ENCODE measurements at regions not wholly inside any gene's neighbourhood (a gene's known extent, or its start where the extent isn't known, plus 50 kb on each side); places are given as distances from the start of the nearest gene placed in this dataset.

GRCh38 chr13:80235166-80235966, 105.6 kb downstream of the SPRY2 start:
- H3K27ac ChIP-seq (ENCODE audit: low read depth in 1 of 2, low read length in 2 of 2) = no peak overlapping the region
- ATAC-seq (ENCODE audit: poor library complexity) (no peak), DNase-seq (peak in 1 of 14 experiments; percentile 6)
- H3K36me3 ChIP-seq (ENCODE audit: insufficient read depth, low read length) = no peaks in the 10 kb centered on the region
- no peaks in the 10 kb centered on the region for H3K27me3 Mint-ChIP-seq
- no peaks in the 10 kb centered on the region for H3K4me1 ChIP-seq (ENCODE audit: insufficient read depth, low read length)
- H3K4me3 ChIP-seq (ENCODE audit: low read length) = no peak overlapping the region
- no peaks in the 10 kb centered on the region for H3K4me1 Mint-ChIP-seq (ENCODE audit: low read depth)
- H3K9me3 Mint-ChIP-seq = no peaks in the 10 kb centered on the region
- H3K27ac Mint-ChIP-seq = no peak overlapping the region
- ChIA-PET POLR2A (no interaction called here), CTCF (no interaction called here)
- no peaks in the 10 kb centered on the region for H3K36me3 Mint-ChIP-seq (ENCODE audit: low read depth)
- H3K4me3 Mint-ChIP-seq = no peak overlapping the region
- peaks cover 0 to 3% of the 10 kb centered on the region in 2 experiments for H3K9me3 ChIP-seq (ENCODE audit: control insufficient read depth in 1 of 2, insufficient read depth in 1 of 2, low read length in 2 of 2)
- no peaks in the 10 kb centered on the region for H3K27me3 ChIP-seq (ENCODE audit: control insufficient read depth in 1 of 2, insufficient read depth in 2 of 2, low read length in 2 of 2)
- no peak for TF ChIP-seq CTCF (IDR thresholded peaks at IDR 0.05)
- intact Hi-C loops (cut with DNase I, micrococcal nuclease) = no loop called here

- DNase-seq (no peak), ATAC-seq (ENCODE audit: poor library complexity) (no peak)
- intact Hi-C loops (cut with DNase I, micrococcal nuclease) = no loop called here
- no peak overlapping the region for H3K4me3 Mint-ChIP-seq
- Histone ChIP-seq H3K9me3 (ENCODE audit: control insufficient read depth in 1 of 2, insufficient read depth in 1 of 2, low read length in 2 of 2) (peaks cover 0 to 5% of the 10 kb centered on the region in 2 experiments), H3K4me3 (ENCODE audit: low read length) (no peak overlapping the region), H3K27me3 (ENCODE audit: control insufficient read depth in 1 of 2, insufficient read depth in 2 of 2, low read length in 2 of 2) (no peaks in the 10 kb centered on the region), H3K27ac (ENCODE audit: low read depth in 1 of 2, low read length in 2 of 2) (no peak overlapping the region), H3K4me1 (ENCODE audit: insufficient read depth, low read length) (no peaks in the 10 kb centered on the region), H3K36me3 (ENCODE audit: insufficient read depth, low read length) (no peaks in the 10 kb centered on the region)
- H3K9me3 Mint-ChIP-seq = no peaks in the 10 kb centered on the region
- ChIA-PET CTCF (no interaction called here), POLR2A (no interaction called here)
- H3K27ac Mint-ChIP-seq = no peak overlapping the region
- no peaks in the 10 kb centered on the region for H3K4me1 Mint-ChIP-seq (ENCODE audit: low read depth)
- no peak for TF ChIP-seq CTCF (IDR thresholded peaks at IDR 0.05)
- no peaks in the 10 kb centered on the region for H3K36me3 Mint-ChIP-seq (ENCODE audit: low read depth)
- H3K27me3 Mint-ChIP-seq = no peaks in the 10 kb centered on the region
Measured at GRCh38 chr13:80227645-80228044, 113.3 kb downstream of the SPRY2 start.

GRCh38 chr13:80226645-80227044, 114.3 kb downstream of the SPRY2 start:
- TF ChIP-seq CTCF (IDR thresholded peaks at IDR 0.05) = no peak

More at GRCh38 chr13:80226645-80227044, 114.3 kb downstream of the SPRY2 start:
- H3K27ac ChIP-seq (ENCODE audit: low read depth in 1 of 2, low read length in 2 of 2) = no peak overlapping the region
- no peak for ATAC-seq (ENCODE audit: poor library complexity)
- H3K36me3 Mint-ChIP-seq (ENCODE audit: low read depth) = no peaks in the 10 kb centered on the region
- H3K4me1 Mint-ChIP-seq (ENCODE audit: low read depth) = no peaks in the 10 kb centered on the region
- CTCF ChIA-PET = no interaction called here
- peaks cover 0 to 5% of the 10 kb centered on the region in 2 experiments for H3K9me3 ChIP-seq (ENCODE audit: control insufficient read depth in 1 of 2, insufficient read depth in 1 of 2, low read length in 2 of 2)
- POLR2A ChIA-PET = no interaction called here
- no peak overlapping the region for H3K4me3 Mint-ChIP-seq
- H3K36me3 ChIP-seq (ENCODE audit: insufficient read depth, low read length) = no peaks in the 10 kb centered on the region
- no peaks in the 10 kb centered on the region for H3K4me1 ChIP-seq (ENCODE audit: insufficient read depth, low read length)
- intact Hi-C loops (cut with DNase I, micrococcal nuclease) = no loop called here
- no peak overlapping the region for H3K27ac Mint-ChIP-seq
- no peaks in the 10 kb centered on the region for H3K9me3 Mint-ChIP-seq
- no peak overlapping the region for H3K4me3 ChIP-seq (ENCODE audit: low read length)
- H3K27me3 Mint-ChIP-seq = no peaks in the 10 kb centered on the region
- DNase-seq = no peak
- H3K27me3 ChIP-seq (ENCODE audit: control insufficient read depth in 1 of 2, insufficient read depth in 2 of 2, low read length in 2 of 2) = no peaks in the 10 kb centered on the region

Data from CD4-positive, alpha-beta T cell (primary cell).